ENCODE measurements at regions not wholly inside any gene's neighbourhood (a gene's known extent, or its start where the extent isn't known, plus 50 kb on each side); places are given as distances from the start of the nearest gene placed in this dataset.

GRCh38 chr11:69899957-69900821 lies 81.0 kb upstream of the FGF3 start (continued):
- no peak for TF ChIP-seq CHD7 (IDR thresholded peaks at IDR 0.05; ENCODE audit: insufficient replicate concordance, low read length)
- no peak for TF ChIP-seq CTCF (IDR thresholded peaks at IDR 0.05; ENCODE audit: control extremely low read depth in 1 of 3, insufficient read depth in 1 of 3, low read depth in 1 of 3, low read length in 3 of 3)
- TF ChIP-seq KDM1A (IDR thresholded peaks at IDR 0.05; ENCODE audit: borderline replicate concordance, low read length), result no peak
- TF ChIP-seq TEAD4 (IDR thresholded peaks at IDR 0.05; ENCODE audit: low read depth, low read length), result no peak
- no peak for TF ChIP-seq CBX8 (IDR thresholded peaks at IDR 0.05; ENCODE audit: borderline replicate concordance, low read depth, low read length)
- no peak for TF ChIP-seq SAP30 (IDR thresholded peaks at IDR 0.05; ENCODE audit: insufficient read depth, insufficient replicate concordance, low read length)
- TF ChIP-seq FOSL1 (IDR thresholded peaks at IDR 0.05; ENCODE audit: insufficient read depth, low read depth, low read length), result no peak
